ENCODE measurements at regions not wholly inside any gene's neighbourhood (a gene's known extent, or its start where the extent isn't known, plus 50 kb on each side); places are given as distances from the start of the nearest gene placed in this dataset.

DNA sequence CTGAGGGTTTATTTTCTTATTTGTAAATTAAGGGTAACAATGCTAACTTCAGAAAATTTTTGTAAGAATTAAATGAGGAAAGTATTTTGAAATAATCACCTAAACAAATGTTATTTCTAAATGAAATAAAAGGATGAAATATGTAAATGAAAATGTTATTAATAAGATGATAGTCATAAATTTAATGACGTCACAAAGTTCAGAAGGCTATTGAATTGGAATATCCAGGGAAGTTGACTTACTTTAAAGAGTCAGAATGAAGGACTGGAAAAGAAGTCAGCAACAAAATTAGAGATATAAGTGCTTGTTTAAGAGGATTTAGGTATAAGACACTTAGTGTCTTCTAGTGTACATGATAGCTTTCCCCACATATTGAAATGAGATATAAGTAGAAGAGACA lies 732.6 kb upstream of the CDH7 start:
- TF ChIP-seq NR1H2 (CRISPR knock-in tag; IDR thresholded peaks at IDR 0.05) = no peak
- no peak for TF ChIP-seq GABPB1 (CRISPR knock-in tag; IDR thresholded peaks at IDR 0.05)
- TF ChIP-seq POLR2AphosphoS5 (IDR thresholded peaks at IDR 0.05; ENCODE audit: control insufficient read depth, insufficient read depth, low read depth, low read length) = no peak
- no peak for TF ChIP-seq ATF3 (IDR thresholded peaks at IDR 0.05)
- no peak for TF ChIP-seq ATF3 (CRISPR knock-in tag; conservative IDR thresholded peaks at IDR 0.05)
- TF ChIP-seq, protein P1, sequence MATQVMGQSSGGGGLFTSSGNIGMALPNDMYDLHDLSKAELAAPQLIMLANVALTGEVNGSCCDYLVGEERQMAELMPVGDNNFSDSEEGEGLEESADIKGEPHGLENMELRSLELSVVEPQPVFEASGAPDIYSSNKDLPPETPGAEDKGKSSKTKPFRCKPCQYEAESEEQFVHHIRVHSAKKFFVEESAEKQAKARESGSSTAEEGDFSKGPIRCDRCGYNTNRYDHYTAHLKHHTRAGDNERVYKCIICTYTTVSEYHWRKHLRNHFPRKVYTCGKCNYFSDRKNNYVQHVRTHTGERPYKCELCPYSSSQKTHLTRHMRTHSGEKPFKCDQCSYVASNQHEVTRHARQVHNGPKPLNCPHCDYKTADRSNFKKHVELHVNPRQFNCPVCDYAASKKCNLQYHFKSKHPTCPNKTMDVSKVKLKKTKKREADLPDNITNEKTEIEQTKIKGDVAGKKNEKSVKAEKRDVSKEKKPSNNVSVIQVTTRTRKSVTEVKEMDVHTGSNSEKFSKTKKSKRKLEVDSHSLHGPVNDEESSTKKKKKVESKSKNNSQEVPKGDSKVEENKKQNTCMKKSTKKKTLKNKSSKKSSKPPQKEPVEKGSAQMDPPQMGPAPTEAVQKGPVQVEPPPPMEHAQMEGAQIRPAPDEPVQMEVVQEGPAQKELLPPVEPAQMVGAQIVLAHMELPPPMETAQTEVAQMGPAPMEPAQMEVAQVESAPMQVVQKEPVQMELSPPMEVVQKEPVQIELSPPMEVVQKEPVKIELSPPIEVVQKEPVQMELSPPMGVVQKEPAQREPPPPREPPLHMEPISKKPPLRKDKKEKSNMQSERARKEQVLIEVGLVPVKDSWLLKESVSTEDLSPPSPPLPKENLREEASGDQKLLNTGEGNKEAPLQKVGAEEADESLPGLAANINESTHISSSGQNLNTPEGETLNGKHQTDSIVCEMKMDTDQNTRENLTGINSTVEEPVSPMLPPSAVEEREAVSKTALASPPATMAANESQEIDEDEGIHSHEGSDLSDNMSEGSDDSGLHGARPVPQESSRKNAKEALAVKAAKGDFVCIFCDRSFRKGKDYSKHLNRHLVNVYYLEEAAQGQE (IDR thresholded peaks at IDR 0.05; ENCODE audit: borderline replicate concordance) = no peak
- TF ChIP-seq, protein P1 (CRISPR knock-in tag; IDR thresholded peaks at IDR 0.05; ENCODE audit: low read depth) = no peak
- no peak for TF ChIP-seq JUND (IDR thresholded peaks at IDR 0.05; ENCODE audit: borderline replicate concordance, low read depth, low read length)
- no peak for TF ChIP-seq JUND (tag; IDR thresholded peaks at IDR 0.05; ENCODE audit: borderline replicate concordance, low read depth, low read length)
- TF ChIP-seq, protein P2, sequence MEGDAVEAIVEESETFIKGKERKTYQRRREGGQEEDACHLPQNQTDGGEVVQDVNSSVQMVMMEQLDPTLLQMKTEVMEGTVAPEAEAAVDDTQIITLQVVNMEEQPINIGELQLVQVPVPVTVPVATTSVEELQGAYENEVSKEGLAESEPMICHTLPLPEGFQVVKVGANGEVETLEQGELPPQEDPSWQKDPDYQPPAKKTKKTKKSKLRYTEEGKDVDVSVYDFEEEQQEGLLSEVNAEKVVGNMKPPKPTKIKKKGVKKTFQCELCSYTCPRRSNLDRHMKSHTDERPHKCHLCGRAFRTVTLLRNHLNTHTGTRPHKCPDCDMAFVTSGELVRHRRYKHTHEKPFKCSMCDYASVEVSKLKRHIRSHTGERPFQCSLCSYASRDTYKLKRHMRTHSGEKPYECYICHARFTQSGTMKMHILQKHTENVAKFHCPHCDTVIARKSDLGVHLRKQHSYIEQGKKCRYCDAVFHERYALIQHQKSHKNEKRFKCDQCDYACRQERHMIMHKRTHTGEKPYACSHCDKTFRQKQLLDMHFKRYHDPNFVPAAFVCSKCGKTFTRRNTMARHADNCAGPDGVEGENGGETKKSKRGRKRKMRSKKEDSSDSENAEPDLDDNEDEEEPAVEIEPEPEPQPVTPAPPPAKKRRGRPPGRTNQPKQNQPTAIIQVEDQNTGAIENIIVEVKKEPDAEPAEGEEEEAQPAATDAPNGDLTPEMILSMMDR (IDR thresholded peaks at IDR 0.05 in 2 of 3, conservative IDR thresholded peaks at IDR 0.05 in 1 of 3; ENCODE audit: insufficient read depth in 2 of 3, low read depth in 1 of 3, low read length in 3 of 3) = no peak
- no peak for TF ChIP-seq MYBL2 (IDR thresholded peaks at IDR 0.05; ENCODE audit: low read depth)
- no peak for TF ChIP-seq MYBL2 (CRISPR knock-in tag; IDR thresholded peaks at IDR 0.05; ENCODE audit: borderline replicate concordance)

Data from K562 (cell line).